ENCODE measurements at regions not wholly inside any gene's neighbourhood (a gene's known extent, or its start where the extent isn't known, plus 50 kb on each side); places are given as distances from the start of the nearest gene placed in this dataset.
"Not testable (repeated sequence)": the region's sequence is repeated elsewhere in the genome, so short reads cannot be mapped to it uniquely, and the experiment has no call there.

GRCh38 chr18:11377766-11378540 is 228.6 kb upstream of the PIEZO2 start:
- no peak for DNase-seq

- DNase-seq = no peak
These were observed 222.8 kb upstream of the PIEZO2 start for GRCh38 chr18:11372163-11372562.

GRCh38 chr18:11369556-11369955 is 220.2 kb upstream of the PIEZO2 start:
- no peak for DNase-seq

GRCh38 chr18:11368020-11368419 is 218.7 kb upstream of the PIEZO2 start:
- DNase-seq = no peak

- DNase-seq = peak; percentile 72 to 93
These were observed 218.0 kb upstream of the PIEZO2 start for GRCh38 chr18:11367351-11367750.

- DNase-seq = peak; percentile 92 to 97
These were observed 217.0 kb upstream of the PIEZO2 start for GRCh38 chr18:11366410-11366809.

GRCh38 chr18:11362856-11363255 is 213.5 kb upstream of the PIEZO2 start:
- no peak for DNase-seq

GRCh38 chr18:11361862-11362261 is 212.5 kb upstream of the PIEZO2 start:
- not testable (repeated sequence) for DNase-seq

- no peak for DNase-seq
These were observed 208.3 kb upstream of the PIEZO2 start for GRCh38 chr18:11357678-11358077.

GRCh38 chr18:11344576-11344975 is 195.2 kb upstream of the PIEZO2 start:
- DNase-seq = not testable (repeated sequence)

- DNase-seq = no peak
These were observed 193.7 kb upstream of the PIEZO2 start for GRCh38 chr18:11343096-11343495.

- not testable (repeated sequence) for DNase-seq
These were observed 192.7 kb upstream of the PIEZO2 start for GRCh38 chr18:11342115-11342514.

GRCh38 chr18:11339188-11339775 is 189.9 kb upstream of the PIEZO2 start:
- no peak for DNase-seq

GRCh38 chr18:11336241-11336640 is 186.9 kb upstream of the PIEZO2 start:
- DNase-seq = no peak

- no peak for DNase-seq
These were observed 178.1 kb upstream of the PIEZO2 start for GRCh38 chr18:11327391-11328009.

- DNase-seq = no peak
These were observed 175.8 kb upstream of the PIEZO2 start for GRCh38 chr18:11324956-11325882.

GRCh38 chr18:11324510-11324909 is 175.1 kb upstream of the PIEZO2 start:
- no peak for DNase-seq

- DNase-seq = no peak
These were observed 174.0 kb upstream of the PIEZO2 start for GRCh38 chr18:11323359-11323819.

- DNase-seq = no peak
These were observed 173.3 kb upstream of the PIEZO2 start for GRCh38 chr18:11322716-11323115.

- DNase-seq = no peak
These were observed 172.6 kb upstream of the PIEZO2 start for GRCh38 chr18:11322006-11322405.

- DNase-seq = no peak
These were observed 171.6 kb upstream of the PIEZO2 start for GRCh38 chr18:11320986-11321385.

- DNase-seq = no peak
These were observed 167.2 kb upstream of the PIEZO2 start for GRCh38 chr18:11316546-11316945.

Data from NCI-H524 (cell line).